H9 (cell line): ENCODE measurements at regions not wholly inside any gene's neighbourhood (a gene's known extent, or its start where the extent isn't known, plus 50 kb on each side); places are given as distances from the start of the nearest gene placed in this dataset.

Source experiments
- DNase-seq: peaks from one replicate; pipeline ENCODE4 v3.0.0-alpha.2; 2017
- H2AFZ ChIP-seq: one replicate; pipeline ENCODE4 v1.6.1; 2013; ENCODE audit warnings: mild to moderate bottlenecking, low read length, control low read depth, moderate library complexity
- H2AK5ac ChIP-seq: 2 replicates; pipeline ENCODE4 v1.6.1; 2013; ENCODE audit warnings: low read length, control low read depth, mixed read lengths; ENCODE audit not compliant: insufficient read length
- H2BK120ac ChIP-seq: one replicate; pipeline ENCODE4 v1.6.1; 2013; ENCODE audit warnings: low read depth, mild to moderate bottlenecking, low read length, control low read depth, inconsistent platforms; ENCODE audit not compliant: poor library complexity, severe bottlenecking
- H2BK12ac ChIP-seq: 2 replicates; pipeline ENCODE4 v1.6.1; 2013; ENCODE audit warnings: low read length, control low read depth, mixed read lengths, low read depth; ENCODE audit not compliant: insufficient read length
- H2BK15ac ChIP-seq: 2 replicates; pipeline ENCODE4 v1.6.1; 2013; ENCODE audit warnings: low read depth, low read length, control low read depth
- H2BK20ac ChIP-seq: one replicate; pipeline ENCODE4 v1.6.1; 2013; ENCODE audit warnings: low read depth, mild to moderate bottlenecking, low read length, control low read depth, inconsistent platforms; ENCODE audit not compliant: poor library complexity, severe bottlenecking
- H2BK5ac ChIP-seq: 2 replicates; pipeline ENCODE4 v1.6.1; 2013; ENCODE audit warnings: low read length, control low read depth, mixed read lengths; ENCODE audit not compliant: insufficient read length
- H3K14ac ChIP-seq: 2 replicates; pipeline ENCODE4 v1.6.1; 2013; ENCODE audit warnings: low read length, control low read depth; ENCODE audit not compliant: insufficient read depth
- H3K18ac ChIP-seq: 2 replicates; pipeline ENCODE4 v1.6.1; 2013; ENCODE audit warnings: low read depth, mild to moderate bottlenecking, mixed read lengths, low read length, control low read depth; ENCODE audit not compliant: insufficient read length
- H3K23ac ChIP-seq: 2 replicates; pipeline ENCODE4 v1.6.1; 2013; ENCODE audit warnings: low read length, control low read depth, mixed read lengths, low read depth; ENCODE audit not compliant: insufficient read length
- H3K23me2 ChIP-seq: 2 replicates; pipeline ENCODE4 v1.6.1; 2013; ENCODE audit warnings: low read depth, mild to moderate bottlenecking, mixed read lengths, low read length, control low read depth; ENCODE audit not compliant: insufficient read length, poor library complexity, severe bottlenecking
- H3K27ac ChIP-seq: 2 replicates; pipeline ENCODE4 v1.5.1; 2013; ENCODE audit warnings: low read length, control low read depth, mixed read lengths, low read depth; ENCODE audit not compliant: insufficient read length
- H3K27me3 ChIP-seq: 2 replicates; pipeline ENCODE4 v1.6.1; 2013; ENCODE audit warnings: low read length, control low read depth, inconsistent platforms; ENCODE audit not compliant: insufficient read depth
- H3K4ac ChIP-seq: 2 replicates; pipeline ENCODE4 v1.6.1; 2013; ENCODE audit warnings: low read depth, mild to moderate bottlenecking, control low read depth, inconsistent platforms, low read length, moderate library complexity
- H3K4me1 ChIP-seq: 2 replicates; pipeline ENCODE4 v1.6.1; 2013; ENCODE audit warnings: low read length, control low read depth, inconsistent platforms; ENCODE audit not compliant: insufficient read depth
- H3K4me2 ChIP-seq: 2 replicates; pipeline ENCODE4 v1.6.1; 2013; ENCODE audit warnings: low read length, control low read depth, mixed read lengths; ENCODE audit not compliant: insufficient read length, insufficient read depth
- H3K56ac ChIP-seq: 2 replicates; pipeline ENCODE4 v1.6.1; 2013; ENCODE audit warnings: low read depth, mild to moderate bottlenecking, mixed read lengths, low read length, control low read depth; ENCODE audit not compliant: insufficient read length
- H3K79me1 ChIP-seq: 2 replicates; pipeline ENCODE4 v1.6.1; 2013; ENCODE audit warnings: low read depth, mild to moderate bottlenecking, moderate library complexity, low read length, control low read depth, inconsistent platforms; ENCODE audit not compliant: insufficient read depth, poor library complexity, severe bottlenecking
- H3K79me2 ChIP-seq: 2 replicates; pipeline ENCODE4 v1.6.1; 2013; ENCODE audit warnings: low read length, control low read depth, inconsistent platforms; ENCODE audit not compliant: insufficient read depth
- H3K9ac ChIP-seq: 2 replicates; pipeline ENCODE4 v1.6.1; 2013; ENCODE audit warnings: low read length, control low read depth, mixed read lengths; ENCODE audit not compliant: insufficient read length; ENCODE audit errors: extremely low read depth
- H3K9me3 ChIP-seq: one replicate; pipeline ENCODE4 v1.6.1; 2013; ENCODE audit warnings: low read depth, low read length, inconsistent platforms; ENCODE audit not compliant: control insufficient read depth
- H3T11ph ChIP-seq: one replicate; pipeline ENCODE4 v1.6.1; 2013; ENCODE audit warnings: mild to moderate bottlenecking, low read length, control low read depth, inconsistent platforms
- H4K20me1 ChIP-seq: one replicate; pipeline ENCODE4 v1.6.1; 2013; ENCODE audit not compliant: control insufficient read depth, insufficient read length, insufficient read depth
- H4K5ac ChIP-seq: 2 replicates; pipeline ENCODE4 v1.6.1; 2013; ENCODE audit warnings: low read depth, mild to moderate bottlenecking, mixed read lengths, low read length, control low read depth; ENCODE audit not compliant: insufficient read length
- H4K8ac ChIP-seq: replicated peaks from 2 replicates; pipeline ENCODE4 v1.6.1; 2013; ENCODE audit warnings: low read length, control low read depth, mixed read lengths, low read depth; ENCODE audit not compliant: insufficient read length
- H4K91ac ChIP-seq: 2 replicates; pipeline ENCODE4 v1.6.1; 2013; ENCODE audit warnings: low read depth, mild to moderate bottlenecking, moderate library complexity, mixed read lengths, low read length, control low read depth; ENCODE audit not compliant: insufficient read length
- H3K27ac Mint-ChIP-seq, 3 experiments: 2 replicates in 2 of 3; 3 replicates in 1 of 3; pipeline ENCODE4 v1.8.0; 2020 to 2021; ENCODE audit warnings: mixed read lengths in 3 of 3, mild to moderate bottlenecking in 1 of 3, moderate library complexity in 1 of 3
- H3K27me3 Mint-ChIP-seq: 2 replicates; pipeline ENCODE4 v1.8.0; 2021; ENCODE audit warnings: low read depth, mild to moderate bottlenecking, moderate library complexity, mixed read lengths
- H3K36me3 Mint-ChIP-seq, 3 experiments: 2 replicates in 2 of 3; 3 replicates in 1 of 3; pipeline ENCODE4 v1.8.0; 2020 to 2021; ENCODE audit warnings: low read depth in 3 of 3, mixed read lengths in 3 of 3; ENCODE audit not compliant: insufficient read depth in 1 of 3
- H3K4me1 Mint-ChIP-seq, 2 experiments: 2 replicates each; pipeline ENCODE4 v1.8.0; 2020; ENCODE audit warnings: mixed read lengths in 2 of 2
- H3K4me3 Mint-ChIP-seq, 2 experiments: 2 replicates in 1 of 2; 3 replicates in 1 of 2; pipeline ENCODE4 v1.8.0; 2020 to 2021; ENCODE audit warnings: mild to moderate bottlenecking in 2 of 2, mixed read lengths in 2 of 2, moderate library complexity in 1 of 2
- H3K9me3 Mint-ChIP-seq, 2 experiments: 2 replicates in 1 of 2; 3 replicates in 1 of 2; pipeline ENCODE4 v1.8.0; 2020; ENCODE audit warnings: mild to moderate bottlenecking in 2 of 2, mixed read lengths in 2 of 2, moderate library complexity in 1 of 2
- WGBS: extraction: QIAGEN DNeasy Blood & Tissue Kit; methylation state at CpG from one replicate; pipeline ENCODE4 v1.1.7; 2013; ENCODE audit warnings: missing lambda C conversion rate, low lambda C conversion rate, mixed read lengths; ENCODE audit not compliant: insufficient read length; ENCODE audit errors: extremely low coverage; 5-methylcytosine and 5-hydroxymethylcytosine counted together
- TF ChIP-seq, protein P1 (sequence below): fragments of 200-600 bp; sonication (generic); conservative IDR thresholded peaks from 3 replicates; pipeline ENCODE4 v1.8.0; 2021; ENCODE audit warnings: antibody characterized with exemption, mild to moderate bottlenecking

DNA sequence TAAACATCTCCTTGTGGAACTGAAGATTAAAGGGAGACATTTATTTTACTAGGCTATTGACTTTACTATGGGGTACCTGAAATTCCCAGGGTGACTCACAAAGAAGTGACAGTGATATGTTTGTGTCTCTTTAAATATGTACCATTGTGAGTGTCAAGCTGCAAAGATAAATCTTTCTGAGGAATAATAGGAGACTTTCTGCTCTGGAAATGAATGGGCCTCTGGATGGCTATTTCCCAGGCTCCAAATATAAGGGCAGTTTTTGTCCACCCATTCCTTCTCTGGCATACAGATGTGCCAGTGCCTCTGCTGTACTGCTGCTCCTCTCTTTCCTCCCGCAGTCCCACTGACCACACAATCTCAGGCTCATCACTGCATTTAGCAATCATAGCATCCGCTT lies 586.4 kb upstream of the CNTNAP5 start:
- no peak overlapping the region for H3T11ph ChIP-seq
- no peak overlapping the region for H4K91ac ChIP-seq
- no peak overlapping the region for H3K23ac ChIP-seq
- Mint-ChIP-seq H3K27me3 (no peaks in the 10 kb centered on the region), H3K9me3 (peaks cover 0 to 7% of the 10 kb centered on the region in 2 experiments; a peak in 2 of 5 replicates), H3K36me3 (no peaks in the 10 kb centered on the region), H3K27ac (no peak overlapping the region; a peak in 1 of 7 replicates), H3K4me1 (no peaks in the 10 kb centered on the region), H3K4me3 (no peak overlapping the region)
- H3K18ac ChIP-seq, result no peak overlapping the region
- H2AFZ ChIP-seq, result no peak overlapping the region
- no peak overlapping the region for H3K56ac ChIP-seq
- WGBS, result no CpG with 5 or more reads among the region's 2 CpGs
- no peak overlapping the region for H2AK5ac ChIP-seq
- no peaks in the 10 kb centered on the region for H3K79me1 ChIP-seq
- H2BK20ac ChIP-seq, result no peak overlapping the region
- H4K5ac ChIP-seq, result no peak overlapping the region
- no peak overlapping the region for H2BK5ac ChIP-seq
- H2BK120ac ChIP-seq, result no peak overlapping the region
- H3K79me2 ChIP-seq, result no peaks in the 10 kb centered on the region
- TF ChIP-seq, protein P1, sequence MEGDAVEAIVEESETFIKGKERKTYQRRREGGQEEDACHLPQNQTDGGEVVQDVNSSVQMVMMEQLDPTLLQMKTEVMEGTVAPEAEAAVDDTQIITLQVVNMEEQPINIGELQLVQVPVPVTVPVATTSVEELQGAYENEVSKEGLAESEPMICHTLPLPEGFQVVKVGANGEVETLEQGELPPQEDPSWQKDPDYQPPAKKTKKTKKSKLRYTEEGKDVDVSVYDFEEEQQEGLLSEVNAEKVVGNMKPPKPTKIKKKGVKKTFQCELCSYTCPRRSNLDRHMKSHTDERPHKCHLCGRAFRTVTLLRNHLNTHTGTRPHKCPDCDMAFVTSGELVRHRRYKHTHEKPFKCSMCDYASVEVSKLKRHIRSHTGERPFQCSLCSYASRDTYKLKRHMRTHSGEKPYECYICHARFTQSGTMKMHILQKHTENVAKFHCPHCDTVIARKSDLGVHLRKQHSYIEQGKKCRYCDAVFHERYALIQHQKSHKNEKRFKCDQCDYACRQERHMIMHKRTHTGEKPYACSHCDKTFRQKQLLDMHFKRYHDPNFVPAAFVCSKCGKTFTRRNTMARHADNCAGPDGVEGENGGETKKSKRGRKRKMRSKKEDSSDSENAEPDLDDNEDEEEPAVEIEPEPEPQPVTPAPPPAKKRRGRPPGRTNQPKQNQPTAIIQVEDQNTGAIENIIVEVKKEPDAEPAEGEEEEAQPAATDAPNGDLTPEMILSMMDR, result no peak
- no peak overlapping the region for H3K27ac ChIP-seq
- H3K9ac ChIP-seq, result no peak overlapping the region
- no peak overlapping the region for H3K14ac ChIP-seq
- H3K9me3 ChIP-seq, result no peaks in the 10 kb centered on the region
- H3K4me1 ChIP-seq, result no peaks in the 10 kb centered on the region
- H3K23me2 ChIP-seq, result no peaks in the 10 kb centered on the region
- H4K8ac ChIP-seq, result no peak overlapping the region
- H3K4me2 ChIP-seq, result no peak overlapping the region
- H3K4ac ChIP-seq, result no peak overlapping the region
- H3K27me3 ChIP-seq, result no peaks in the 10 kb centered on the region
- H2BK15ac ChIP-seq, result no peak overlapping the region
- DNase-seq, result no peak
- H4K20me1 ChIP-seq, result no peaks in the 10 kb centered on the region
- no peak overlapping the region for H2BK12ac ChIP-seq
